HG02885 (cell line): ENCODE measurements at regions not wholly inside any gene's neighbourhood (a gene's known extent, or its start where the extent isn't known, plus 50 kb on each side); places are given as distances from the start of the nearest gene placed in this dataset.

Source experiments
- ATAC-seq: cut with Tn5 transposase; IDR thresholded peaks from one replicate; pipeline ENCODE4 v1.9.1; 2021; ENCODE audit warnings: mild to moderate bottlenecking; ENCODE audit not compliant: unreplicated experiment, poor library complexity

DNA sequence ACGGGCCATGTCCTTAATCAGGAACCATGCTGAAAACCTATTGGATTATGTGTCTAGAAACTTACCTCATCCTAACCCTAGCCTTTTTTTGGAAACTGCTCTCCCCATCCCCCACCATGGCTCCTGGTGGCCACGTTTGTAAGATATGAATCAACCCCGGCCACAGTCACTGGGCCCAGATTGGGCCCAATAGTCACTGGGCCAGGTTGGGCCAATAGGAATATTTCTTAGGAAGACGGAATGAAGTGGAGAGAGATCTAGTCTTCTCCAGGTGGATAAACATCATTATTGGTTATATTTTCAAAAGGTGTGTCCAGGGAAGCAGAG lies 468.7 kb downstream of the ARHGEF28 start:
- ATAC-seq, result no peak

DNA sequence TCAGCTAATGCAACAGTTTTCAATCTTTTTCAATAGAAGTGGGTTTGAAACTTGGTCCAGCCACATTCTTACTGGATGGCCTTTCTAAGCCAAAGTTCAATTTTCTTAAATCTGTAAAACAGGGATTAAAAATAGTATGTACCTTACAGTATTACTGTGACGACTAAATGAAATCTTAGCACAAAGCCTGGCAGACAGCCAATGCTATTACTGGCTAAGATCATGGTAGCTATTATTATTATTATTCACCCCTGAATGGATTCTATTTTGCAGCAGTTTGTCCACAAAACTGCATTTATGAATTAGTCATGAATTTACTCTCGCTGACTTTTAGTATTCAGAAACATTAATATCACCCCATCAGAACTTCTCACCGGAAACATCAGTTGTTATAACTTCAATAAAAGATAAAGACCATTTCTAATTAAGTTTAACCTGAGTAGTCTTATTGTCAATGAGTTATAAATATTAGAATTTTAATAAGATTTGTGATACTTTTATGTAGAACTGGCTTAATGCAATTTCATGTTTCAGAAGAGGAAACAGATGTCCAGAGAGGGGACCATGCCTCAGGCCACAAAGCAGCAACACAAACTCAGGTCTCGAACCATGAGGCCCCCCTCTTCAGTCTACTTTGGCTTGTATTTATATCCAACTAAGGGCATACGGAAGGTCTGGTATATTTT lies 468.2 kb downstream of the ARHGEF28 start:
- no peak for ATAC-seq

DNA sequence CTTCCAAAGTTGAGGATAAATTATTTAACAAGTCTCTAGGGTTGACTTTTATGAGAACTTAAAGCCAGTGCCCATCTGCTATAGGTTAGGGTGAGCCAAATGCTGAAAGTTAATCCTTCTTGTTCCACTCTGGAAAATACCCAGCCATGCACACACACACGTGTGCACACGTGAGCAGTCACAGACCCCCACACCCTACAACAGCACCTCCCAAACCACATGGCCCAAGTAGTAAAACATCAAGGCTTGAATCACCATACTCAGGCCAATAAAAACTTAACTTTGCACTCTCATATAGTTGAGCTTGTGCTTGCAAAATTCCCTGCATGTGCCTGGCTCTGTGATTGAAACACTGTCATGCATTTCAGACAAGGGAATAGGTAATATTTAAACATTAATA lies 467.6 kb downstream of the ARHGEF28 start:
- ATAC-seq, result no peak

DNA sequence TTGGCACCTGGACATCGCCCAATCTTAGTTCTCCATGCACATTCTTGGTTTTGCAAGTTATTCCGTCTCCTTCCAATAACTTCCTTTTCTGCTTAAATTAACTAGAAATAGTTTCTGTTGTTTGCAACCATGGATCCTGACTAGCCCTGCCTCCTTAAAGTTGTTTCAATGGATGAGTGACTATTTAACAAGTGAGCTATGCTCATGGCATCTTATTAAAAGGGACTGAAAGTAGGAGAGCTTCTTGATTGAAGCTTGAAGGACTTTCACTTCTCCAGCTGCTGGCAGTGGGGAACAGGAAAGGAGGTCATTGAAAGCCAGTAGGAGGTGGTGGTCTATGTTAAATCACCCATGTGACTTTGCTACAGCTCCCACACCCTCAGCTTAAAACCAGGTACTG lies 466.8 kb downstream of the ARHGEF28 start:
- ATAC-seq, result no peak

DNA sequence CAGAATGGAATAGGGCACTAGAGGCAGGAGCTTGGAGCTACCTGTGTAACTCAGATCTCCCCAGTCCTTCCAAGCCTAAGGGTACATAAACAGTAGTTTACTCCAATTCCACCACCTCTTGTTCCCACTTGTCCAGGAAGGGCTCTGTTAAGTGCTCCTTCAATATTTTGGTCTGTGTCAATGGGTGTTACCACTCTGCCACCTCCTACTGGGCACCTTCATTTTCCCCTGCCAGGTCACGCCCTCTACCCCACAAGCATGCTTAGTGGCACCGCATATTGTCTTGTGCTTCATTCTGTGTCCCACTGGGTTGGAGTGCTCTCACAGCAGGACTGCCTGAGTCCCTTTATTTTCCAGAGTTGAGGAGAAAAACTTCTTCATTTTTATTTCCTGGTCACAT lies 459.8 kb downstream of the ARHGEF28 start:
- no peak for ATAC-seq

DNA sequence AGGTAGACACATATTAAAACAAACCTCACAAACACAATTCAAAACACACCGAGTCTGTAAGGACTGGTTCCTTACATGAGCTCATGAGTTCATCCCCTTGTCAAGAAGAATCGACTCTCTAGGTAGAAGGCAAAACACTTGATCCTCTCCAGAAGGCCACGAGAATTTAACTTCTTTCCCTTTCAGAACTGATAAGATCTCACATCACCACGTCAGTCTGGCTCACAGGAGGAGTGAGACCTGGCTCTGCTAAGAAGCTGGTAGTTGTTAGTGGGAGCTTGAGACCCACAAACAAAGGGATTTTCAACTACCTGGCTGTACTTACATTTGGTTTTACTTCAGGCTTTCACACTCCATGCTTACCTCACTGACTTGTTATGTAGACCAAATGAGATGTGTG lies 459.2 kb downstream of the ARHGEF28 start:
- no peak for ATAC-seq

DNA sequence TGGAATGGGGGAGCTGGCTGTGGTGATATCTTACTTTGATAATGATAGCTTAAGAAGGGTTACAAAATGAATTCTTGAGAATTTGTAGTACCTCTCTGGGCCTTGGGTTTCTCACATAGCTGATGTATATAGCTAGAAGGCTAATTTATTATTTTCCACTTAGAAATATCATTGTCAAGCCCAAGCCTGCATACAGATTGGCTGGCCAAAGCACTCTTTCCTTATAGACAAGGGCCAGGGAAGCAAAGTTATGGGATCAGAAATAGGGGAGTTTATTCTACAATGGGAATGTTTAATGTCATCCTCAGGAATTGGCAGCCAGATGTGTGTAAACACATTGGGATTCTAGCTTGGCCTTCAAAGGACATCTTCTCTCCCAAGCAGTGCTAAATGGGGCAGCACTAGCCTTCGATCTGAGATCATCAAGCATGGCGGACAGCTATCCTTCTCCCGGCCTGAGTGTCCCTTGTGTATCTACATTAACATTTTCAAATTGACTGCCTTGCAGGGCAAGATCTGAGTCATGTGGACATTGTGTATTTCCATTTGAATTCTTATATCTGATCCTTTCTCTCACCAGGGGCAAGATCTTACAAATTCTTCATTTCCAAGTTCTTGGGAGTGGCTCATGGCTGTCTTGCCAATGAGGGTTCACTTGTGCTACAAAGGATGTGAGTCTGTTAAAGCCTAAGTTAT lies 457.2 kb downstream of the ARHGEF28 start:
- no peak for ATAC-seq

DNA sequence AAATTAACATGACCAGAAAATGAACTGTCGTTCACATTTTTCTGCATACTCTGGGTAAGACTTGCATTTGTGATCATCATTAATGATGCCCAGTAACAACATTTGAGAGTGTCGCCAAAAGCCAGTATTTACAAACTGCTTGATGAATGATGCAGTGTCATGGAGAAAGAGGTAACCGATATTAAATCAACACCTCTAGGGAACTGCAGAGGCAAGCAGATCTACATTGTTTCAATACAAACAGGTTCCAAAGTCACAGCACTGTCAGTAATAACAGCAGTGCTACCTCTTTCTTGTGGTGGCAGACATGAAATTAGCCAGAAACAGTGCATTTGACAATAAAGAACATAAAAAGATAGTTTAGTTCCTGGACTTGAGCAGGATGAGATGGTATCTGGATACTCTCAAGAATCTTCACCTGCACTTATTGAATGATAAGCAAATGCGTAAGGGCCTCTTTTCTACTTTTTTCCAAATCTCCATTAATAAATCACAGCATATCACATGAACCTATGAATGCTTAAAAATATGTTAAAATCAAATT lies 456.6 kb downstream of the ARHGEF28 start:
- no peak for ATAC-seq

DNA sequence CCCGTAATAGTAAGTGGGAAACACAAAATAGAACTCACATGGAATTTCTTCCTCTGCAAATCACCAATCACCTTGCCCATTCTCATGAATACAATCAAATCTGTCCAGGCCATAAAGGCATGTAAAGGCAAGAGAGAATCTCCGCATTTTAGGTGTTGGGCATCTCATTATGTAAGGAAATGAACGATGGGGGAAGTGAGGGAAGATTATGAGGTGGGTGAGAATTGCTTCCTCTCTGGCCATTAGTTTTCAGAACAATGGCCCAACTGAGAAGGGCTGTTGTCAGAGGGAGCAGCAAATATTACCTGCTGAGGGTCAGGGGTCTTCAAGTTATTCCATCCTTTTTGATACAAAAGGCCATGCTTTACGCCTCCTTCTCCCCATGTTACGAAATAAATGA lies 455.1 kb downstream of the ARHGEF28 start:
- ATAC-seq, result no peak

DNA sequence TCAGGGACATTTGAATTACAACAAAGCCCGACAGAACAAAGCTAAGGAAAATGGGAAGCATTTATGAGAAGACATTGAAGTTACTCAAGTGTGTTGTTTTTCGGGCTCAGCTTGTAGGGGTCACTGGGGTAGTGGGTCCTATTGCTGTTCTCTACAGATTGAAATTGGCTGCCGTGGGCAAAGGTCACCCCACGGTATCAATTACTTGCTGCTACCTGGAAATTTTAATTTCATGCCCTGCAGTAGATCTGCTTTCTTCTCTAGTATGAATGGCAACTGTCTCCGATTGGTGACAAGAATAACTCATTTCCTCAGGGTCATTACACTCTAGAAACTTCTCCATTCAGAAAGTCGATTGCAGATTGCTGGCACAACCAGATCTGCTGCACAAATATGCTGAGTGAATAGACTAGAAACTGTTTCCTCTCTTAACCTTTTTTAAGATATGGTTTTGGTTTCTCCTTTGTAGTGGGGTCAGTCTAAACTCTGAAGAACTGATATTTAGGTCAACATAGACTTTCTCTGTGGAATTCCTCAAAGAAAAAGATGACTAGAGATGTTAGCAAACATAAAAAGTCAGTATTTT lies 454.1 kb downstream of the ARHGEF28 start:
- ATAC-seq, result no peak

DNA sequence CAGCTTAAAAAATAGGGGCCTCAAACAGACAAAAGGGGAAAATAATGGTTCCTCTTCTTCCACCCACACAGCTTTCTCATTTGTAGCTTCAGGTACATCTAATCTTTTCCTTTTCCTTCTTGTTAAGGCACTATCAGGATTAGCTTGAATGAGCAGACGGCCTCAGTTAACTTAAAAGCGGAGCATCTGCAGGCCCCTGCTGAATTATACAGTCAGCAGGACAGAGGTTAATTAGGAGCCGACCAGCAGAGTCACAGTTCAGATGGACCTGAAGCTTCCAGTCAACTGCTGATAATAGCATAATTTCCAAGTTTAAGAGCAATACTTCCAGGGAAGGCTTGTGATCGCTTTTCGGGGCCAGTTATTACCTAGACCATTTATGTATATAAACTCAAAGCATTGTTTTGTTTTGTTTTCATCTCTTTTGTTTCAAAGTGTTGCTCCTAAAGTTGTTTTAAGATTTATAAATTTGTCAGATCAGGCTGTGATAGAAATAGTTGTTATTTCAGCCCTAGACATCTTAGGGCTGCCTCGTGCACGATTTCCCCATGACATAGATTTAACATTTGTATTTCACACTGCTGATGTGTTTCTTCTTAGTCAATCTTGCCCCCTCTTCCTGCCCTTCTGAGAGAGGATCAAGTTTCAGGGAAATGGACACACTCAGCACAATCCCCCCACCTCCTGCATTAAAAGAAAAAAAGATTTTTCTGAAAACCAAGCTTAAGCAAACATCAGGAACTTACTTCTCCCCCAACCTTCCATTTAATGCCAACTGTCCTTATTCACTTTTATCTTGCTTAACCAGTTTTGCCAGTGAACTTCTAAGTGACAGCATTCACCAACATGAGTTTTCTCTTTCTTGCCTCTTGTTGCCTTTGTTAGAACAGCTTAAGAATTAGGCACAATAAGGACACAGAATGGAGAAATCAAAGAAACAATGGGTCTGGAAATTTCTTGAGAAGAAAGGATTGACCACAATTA lies 449.8 kb downstream of the ARHGEF28 start:
- ATAC-seq, result no peak

DNA sequence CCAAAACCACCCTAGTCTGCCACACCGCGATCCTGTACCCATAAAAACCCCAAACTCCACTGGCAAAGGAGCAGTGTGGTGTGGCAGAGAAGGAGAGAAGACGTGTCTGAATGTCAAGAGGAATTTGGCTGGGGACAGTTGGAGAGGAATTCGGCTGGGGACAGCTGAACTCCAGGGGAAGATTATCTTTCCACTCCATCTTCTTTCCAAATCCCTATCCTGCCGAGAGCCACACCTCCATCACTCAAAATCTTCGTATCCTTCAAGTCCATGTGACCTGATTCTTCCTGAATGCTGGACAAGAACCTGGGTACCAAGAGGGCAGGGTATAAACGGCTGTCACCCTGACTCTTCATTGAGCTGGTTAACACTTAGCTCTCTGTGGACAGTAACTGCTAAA lies 448.1 kb downstream of the ARHGEF28 start:
- ATAC-seq, result no peak

DNA sequence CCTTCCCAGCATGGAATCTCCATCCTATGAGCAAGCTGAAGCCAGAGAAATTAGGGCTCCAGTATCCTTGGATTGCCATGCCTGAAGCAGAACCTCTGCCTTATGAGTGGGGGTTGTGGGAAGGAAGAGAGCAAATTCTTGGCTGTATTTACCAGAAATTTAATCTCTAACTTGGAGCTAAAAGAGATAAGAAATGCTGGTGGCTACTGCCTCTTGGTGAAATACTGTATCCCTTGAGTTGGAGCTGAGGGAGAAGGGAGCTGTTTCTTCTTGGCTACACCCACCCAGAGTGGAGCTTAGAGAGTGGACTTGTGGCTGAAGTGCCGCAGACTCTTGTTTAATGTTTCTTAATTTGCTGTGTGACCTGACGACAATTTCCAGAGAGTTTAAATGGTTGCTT lies 447.3 kb downstream of the ARHGEF28 start:
- ATAC-seq, result no peak

DNA sequence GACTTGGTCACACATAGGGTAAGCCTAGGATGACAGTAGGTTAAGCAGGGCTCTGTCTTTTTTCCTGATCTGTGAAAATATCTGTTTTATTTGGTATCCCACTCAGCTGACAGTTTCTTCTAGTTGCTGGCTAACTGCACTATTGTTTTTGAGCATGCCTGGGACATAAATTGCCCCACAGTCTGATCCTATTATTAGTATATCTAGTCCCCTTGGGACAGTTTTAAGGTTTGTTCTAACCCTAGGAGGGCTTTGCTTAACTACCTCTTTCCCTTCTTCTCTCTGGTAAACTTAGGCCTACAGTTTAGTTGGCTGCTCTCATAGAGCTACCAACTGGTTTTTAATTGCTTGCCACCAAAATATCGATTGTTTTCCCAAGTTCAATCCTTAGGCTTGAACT lies 446.6 kb downstream of the ARHGEF28 start:
- ATAC-seq, result no peak

DNA sequence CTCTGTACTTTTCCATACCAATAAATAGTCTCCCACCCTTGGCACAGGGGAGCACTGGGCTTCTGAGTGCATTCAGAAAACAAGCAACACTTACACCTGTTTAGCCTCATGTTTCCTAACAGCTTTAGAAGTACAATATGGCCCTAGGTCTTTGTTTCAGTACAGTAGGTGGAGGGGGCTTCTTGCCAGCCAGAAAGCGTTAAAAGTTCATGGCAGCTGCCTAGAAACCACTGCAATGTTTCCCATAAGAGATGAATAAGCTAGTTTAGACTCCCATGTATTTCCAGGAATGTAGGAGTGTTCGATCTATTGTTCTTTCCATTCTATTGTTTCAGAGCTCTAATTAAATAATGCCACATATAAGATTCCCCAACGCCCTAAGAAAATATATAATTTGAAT lies 444.8 kb downstream of the ARHGEF28 start:
- no peak for ATAC-seq

DNA sequence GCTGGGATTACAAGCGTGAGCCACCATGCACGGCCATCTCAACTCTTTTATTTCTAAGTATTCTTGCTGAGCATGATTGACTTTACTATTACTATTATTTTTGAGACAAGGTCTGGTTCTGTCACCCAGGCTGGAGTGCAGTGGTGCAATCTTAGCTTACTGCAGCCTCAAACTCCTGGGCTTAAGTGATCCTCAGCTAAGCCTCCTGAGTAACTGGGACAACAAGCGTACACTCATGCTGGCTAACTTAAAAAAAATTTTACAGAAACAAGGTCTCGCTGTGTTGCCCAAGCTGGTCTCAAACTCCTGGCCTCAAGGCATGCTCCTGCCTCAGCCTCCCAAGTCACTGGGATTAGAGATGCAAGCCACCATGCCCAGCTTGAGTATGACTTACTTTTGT lies 443.7 kb downstream of the ARHGEF28 start:
- ATAC-seq, result no peak

DNA sequence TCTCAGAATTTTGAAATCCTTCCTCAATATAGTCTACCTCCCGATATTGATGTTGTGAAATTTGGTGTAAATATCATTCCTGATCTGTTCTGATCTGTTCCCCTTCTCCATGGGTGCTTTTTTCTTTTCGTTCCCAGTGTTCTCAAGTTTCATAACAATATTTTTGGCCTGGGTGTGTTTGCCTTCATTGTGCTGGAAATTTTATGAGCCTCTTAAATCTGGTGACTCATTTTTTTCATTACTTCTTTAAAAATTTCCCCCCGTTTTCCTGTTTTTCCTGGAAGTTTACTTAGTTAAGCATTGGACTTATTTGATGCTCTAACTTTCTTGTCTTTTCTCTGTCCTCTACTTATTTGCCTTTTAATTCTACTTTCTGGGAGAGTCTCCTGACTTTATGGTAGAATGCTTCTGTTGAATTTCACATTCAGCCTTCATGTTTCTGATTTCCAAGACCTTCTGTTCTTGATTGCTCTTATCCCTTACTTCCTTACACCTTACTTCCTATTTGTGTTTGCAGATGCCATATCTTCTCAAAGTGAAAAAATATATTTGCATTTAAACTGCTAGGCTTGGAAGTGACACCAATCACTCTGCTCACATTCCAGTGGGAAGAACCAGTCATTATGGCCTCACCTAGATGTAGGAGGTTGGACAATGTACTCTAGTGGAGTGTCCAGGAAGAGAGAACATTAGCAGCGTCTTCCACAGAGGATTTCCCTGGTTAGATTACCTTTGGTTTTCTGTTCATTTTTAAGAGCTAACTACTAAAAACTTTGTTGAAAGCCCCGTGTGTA lies 441.9 kb downstream of the ARHGEF28 start:
- ATAC-seq, result no peak

DNA sequence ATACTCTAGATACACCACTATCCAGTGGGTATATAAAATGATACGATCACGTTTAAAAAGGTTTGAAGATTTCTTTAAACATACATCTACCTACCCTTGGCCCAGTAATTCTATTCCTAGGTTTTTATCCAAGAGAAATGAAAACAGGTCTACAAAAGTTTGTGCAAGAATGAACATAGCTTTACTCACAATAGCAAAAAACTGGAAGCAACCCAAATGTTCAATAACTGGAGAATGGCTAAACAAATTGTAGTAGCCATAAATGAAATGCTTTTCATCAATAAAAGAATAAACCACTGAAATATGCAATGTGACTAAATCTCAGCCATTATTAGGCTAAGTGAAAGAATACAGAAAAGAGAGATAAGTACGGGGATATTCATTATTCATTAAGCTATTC lies 438.9 kb downstream of the ARHGEF28 start:
- ATAC-seq, result no peak

DNA sequence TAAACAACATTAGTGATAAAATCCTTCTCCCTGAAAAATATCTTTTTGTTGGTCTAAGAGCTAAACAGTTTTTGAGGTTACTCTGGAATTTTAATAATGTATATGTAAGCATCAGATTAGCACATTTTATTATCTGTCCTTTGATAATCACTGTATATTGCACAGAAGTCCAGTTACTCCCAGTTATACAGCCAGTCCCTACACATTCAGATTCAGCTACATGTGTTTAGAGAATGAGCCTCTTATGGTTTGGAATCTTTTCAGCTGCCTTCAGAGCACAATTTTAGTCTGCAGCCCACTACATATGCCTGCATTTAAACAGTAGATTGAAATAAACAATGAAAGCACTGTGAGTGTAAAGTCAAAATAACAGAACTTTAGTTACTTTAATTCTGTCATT lies 438.2 kb downstream of the ARHGEF28 start:
- no peak for ATAC-seq

DNA sequence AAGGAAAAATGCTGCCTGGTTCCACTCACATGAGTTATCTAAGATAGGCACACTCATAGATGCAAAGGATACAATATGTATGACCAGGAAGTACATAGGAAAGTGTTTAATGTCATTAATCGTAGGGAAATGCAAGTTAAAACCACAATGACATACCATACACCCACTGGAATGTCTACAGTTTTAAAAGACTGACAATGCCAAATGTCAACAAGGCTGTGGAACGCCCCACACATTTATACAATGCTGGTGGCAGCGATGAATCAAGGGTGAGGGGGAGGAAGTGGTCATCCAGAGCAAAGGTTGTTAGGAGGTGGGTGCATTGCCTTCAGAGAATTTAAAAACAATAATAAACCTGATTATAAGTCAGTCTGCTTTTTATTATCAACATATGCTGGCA lies 437.8 kb downstream of the ARHGEF28 start:
- ATAC-seq, result no peak
